ENCODE measurements at regions not wholly inside any gene's neighbourhood (a gene's known extent, or its start where the extent isn't known, plus 50 kb on each side); places are given as distances from the start of the nearest gene placed in this dataset.

GRCh38 chr1:60444680-60445079 is 371.1 kb upstream of the C1orf87 start:
- Histone ChIP-seq H3K27me3 (replicated peaks; ENCODE audit: insufficient read depth, low read depth, low read length, poor library complexity) (peaks cover 22% of the 10 kb centered on the region), H3K9me3 (ENCODE audit: low read depth, low read length, poor library complexity, severe bottlenecking) (no peaks in the 10 kb centered on the region), H3K36me3 (ENCODE audit: insufficient read depth, low read length, poor library complexity, severe bottlenecking) (no peaks in the 10 kb centered on the region), H3K27ac (ENCODE audit: low read depth, low read length, poor library complexity, severe bottlenecking) (no peak overlapping the region), H3K4me1 (ENCODE audit: insufficient read depth, low read length, poor library complexity, severe bottlenecking) (no peaks in the 10 kb centered on the region), H3K4me3 (ENCODE audit: low read depth, low read length, poor library complexity, severe bottlenecking) (no peak overlapping the region)
- intact Hi-C loops (cut with micrococcal nuclease; ENCODE audit: unreplicated experiment), result no loop called here
- BruUV-seq (replicated peaks), result no TSS peak
- ChIA-PET CTCF (no interaction called here), POLR2A (ENCODE audit: low non-redundant PET) (no interaction called here)
- TF ChIP-seq EZH2 (IDR thresholded peaks at IDR 0.05; ENCODE audit: borderline replicate concordance, low read depth, low read length, poor library complexity, severe bottlenecking) (no peak), CTCF (conservative IDR thresholded peaks at IDR 0.05; ENCODE audit: low read depth, low read length) (no peak)
- no peak for DNase-seq (ENCODE audit: low spot score)

- ChIA-PET POLR2A (ENCODE audit: low non-redundant PET) (no interaction called here), CTCF (interaction anchor here (0.6 kb wide), 1 partner anchor 10 kb away, joined by 3 read pairs; no protein-coding TSS in a partner anchor)
- H3K4me1 ChIP-seq (ENCODE audit: insufficient read depth, low read length, poor library complexity, severe bottlenecking), result no peaks in the 10 kb centered on the region
- H3K9me3 ChIP-seq (ENCODE audit: low read depth, low read length, poor library complexity, severe bottlenecking), result no peaks in the 10 kb centered on the region
- no peak for DNase-seq (ENCODE audit: low spot score)
- no peaks in the 10 kb centered on the region for H3K36me3 ChIP-seq (ENCODE audit: insufficient read depth, low read length, poor library complexity, severe bottlenecking)
- no peaks in the 10 kb centered on the region for H3K27me3 ChIP-seq (replicated peaks; ENCODE audit: insufficient read depth, low read depth, low read length, poor library complexity)
- BruUV-seq (replicated peaks), result no TSS peak
- TF ChIP-seq EZH2 (IDR thresholded peaks at IDR 0.05; ENCODE audit: borderline replicate concordance, low read depth, low read length, poor library complexity, severe bottlenecking), result no peak
- no peak for TF ChIP-seq CTCF (conservative IDR thresholded peaks at IDR 0.05; ENCODE audit: low read depth, low read length)
- no peak overlapping the region for H3K27ac ChIP-seq (ENCODE audit: low read depth, low read length, poor library complexity, severe bottlenecking)
- no peak overlapping the region for H3K4me3 ChIP-seq (ENCODE audit: low read depth, low read length, poor library complexity, severe bottlenecking)
- intact Hi-C loops (cut with micrococcal nuclease; ENCODE audit: unreplicated experiment), result no loop called here
Measured at GRCh38 chr1:60436186-60436585, 362.6 kb upstream of the C1orf87 start.

GRCh38 chr1:60431593-60431992 is 358.0 kb upstream of the C1orf87 start:
- peaks cover 17% of the 10 kb centered on the region for H3K27me3 ChIP-seq (replicated peaks; ENCODE audit: insufficient read depth, low read depth, low read length, poor library complexity)
- no peak overlapping the region for H3K4me3 ChIP-seq (ENCODE audit: low read depth, low read length, poor library complexity, severe bottlenecking)
- no peak overlapping the region for H3K27ac ChIP-seq (ENCODE audit: low read depth, low read length, poor library complexity, severe bottlenecking)
- POLR2A ChIA-PET (ENCODE audit: low non-redundant PET), result no interaction called here
- intact Hi-C loops (cut with micrococcal nuclease; ENCODE audit: unreplicated experiment), result no loop called here
- no TSS peak for BruUV-seq (replicated peaks)
- CTCF ChIA-PET, result no interaction called here
- H3K9me3 ChIP-seq (ENCODE audit: low read depth, low read length, poor library complexity, severe bottlenecking), result no peaks in the 10 kb centered on the region
- DNase-seq (ENCODE audit: low spot score), result no peak
- TF ChIP-seq CTCF (conservative IDR thresholded peaks at IDR 0.05; ENCODE audit: low read depth, low read length) (no peak), EZH2 (IDR thresholded peaks at IDR 0.05; ENCODE audit: borderline replicate concordance, low read depth, low read length, poor library complexity, severe bottlenecking) (no peak)
- H3K36me3 ChIP-seq (ENCODE audit: insufficient read depth, low read length, poor library complexity, severe bottlenecking), result no peaks in the 10 kb centered on the region
- no peaks in the 10 kb centered on the region for H3K4me1 ChIP-seq (ENCODE audit: insufficient read depth, low read length, poor library complexity, severe bottlenecking)

Data from A673 (cell line).